NCI-H2227 treated with DMSO at 0.1 percent for 48 hours (cell line): ENCODE measurements at regions not wholly inside any gene's neighbourhood (a gene's known extent, or its start where the extent isn't known, plus 50 kb on each side); places are given as distances from the start of the nearest gene placed in this dataset.
"Not testable (repeated sequence)": the region's sequence is repeated elsewhere in the genome, so short reads cannot be mapped to it uniquely, and the experiment has no call there.

Experiments used
- DNase-seq: peaks from one replicate; lab custom pipeline; 2025; lab: John Stamatoyannopoulos, UW

GRCh38 chr4:9702696-9703095 lies 78.7 kb upstream of the DRD5 start:
- DNase-seq: not testable (repeated sequence)

- DNase-seq: no peak
These were observed 78.0 kb upstream of the DRD5 start for GRCh38 chr4:9703391-9703790.

GRCh38 chr4:9704126-9704525 lies 77.3 kb upstream of the DRD5 start:
- DNase-seq: not testable (repeated sequence)

- no peak for DNase-seq
These were observed 76.7 kb upstream of the DRD5 start for GRCh38 chr4:9704551-9705332.

- not testable (repeated sequence) for DNase-seq
These were observed 74.2 kb upstream of the DRD5 start for GRCh38 chr4:9707281-9707680.

- DNase-seq: not testable (repeated sequence)
These were observed 73.5 kb upstream of the DRD5 start for GRCh38 chr4:9707936-9708335.

GRCh38 chr4:9709724-9710123 lies 71.7 kb upstream of the DRD5 start:
- no peak for DNase-seq

- DNase-seq: not testable (repeated sequence)
These were observed 66.2 kb upstream of the DRD5 start for GRCh38 chr4:9715271-9715670.

GRCh38 chr4:9716093-9716492 lies 65.3 kb upstream of the DRD5 start:
- no peak for DNase-seq

GRCh38 chr4:9718246-9718939 lies 63.0 kb upstream of the DRD5 start:
- DNase-seq: not testable (repeated sequence)

GRCh38 chr4:9722131-9722530 lies 59.3 kb upstream of the DRD5 start:
- not testable (repeated sequence) for DNase-seq
